Keratinocyte (primary cell): ENCODE measurements at regions not wholly inside any gene's neighbourhood (a gene's known extent, or its start where the extent isn't known, plus 50 kb on each side); places are given as distances from the start of the nearest gene placed in this dataset.

Experiments used
- DNase-seq: peaks from one replicate; pipeline ENCODE4 v3.0.0-alpha.2; 2011; ENCODE audit warnings: low read depth, missing footprints, low spot score
- FAIRE-seq: peaks from 2 replicates; lab custom pipeline; 2011; peaks lifted over from hg19 to GRCh38; lab: Jason Lieb, UNC
- H2AFZ ChIP-seq: 2 replicates; pipeline ENCODE4 v1.6.0; 2012; ENCODE audit warnings: low read length, control low read depth, inconsistent platforms; ENCODE audit not compliant: control insufficient read depth
- H3K27ac ChIP-seq: 2 replicates; pipeline ENCODE4 v1.5.1; 2011; ENCODE audit warnings: low read length; ENCODE audit not compliant: control insufficient read depth, insufficient read depth
- H3K27me3 ChIP-seq: 3 replicates; pipeline ENCODE4 v1.6.0; 2011; ENCODE audit warnings: low read length; ENCODE audit not compliant: control insufficient read depth, insufficient read depth; ENCODE audit errors: extremely low read depth
- H3K36me3 ChIP-seq, 2 experiments: 2 replicates in 1 of 2; 3 replicates in 1 of 2; pipeline ENCODE4 v1.5.1; 2011; ENCODE audit warnings: low read length in 2 of 2, mild to moderate bottlenecking in 1 of 2; ENCODE audit not compliant: control insufficient read depth in 2 of 2, insufficient read depth in 2 of 2; ENCODE audit errors: extremely low read depth in 1 of 2
- H3K4me1 ChIP-seq: 3 replicates; pipeline ENCODE4 v1.5.1; 2011; ENCODE audit warnings: low read length; ENCODE audit not compliant: control insufficient read depth, insufficient read depth; ENCODE audit errors: extremely low read depth
- H3K4me2 ChIP-seq: 3 replicates; pipeline ENCODE4 v1.6.0; 2011; ENCODE audit warnings: low read depth, low read length; ENCODE audit not compliant: control insufficient read depth, insufficient read depth; ENCODE audit errors: extremely low read depth
- H3K4me3 ChIP-seq, 3 experiments: fragments of 200-600 bp in 1 of 3; sonication (generic) in 1 of 3; 2 replicates in 2 of 3; 3 replicates in 1 of 3; pipeline ENCODE4 v1.5.1; 2011 to 2016; ENCODE audit warnings: low read length in 3 of 3, mild to moderate bottlenecking in 3 of 3, control low read depth in 2 of 3, inconsistent platforms in 1 of 3, low read depth in 1 of 3, mixed read lengths in 1 of 3, mixed run types in 1 of 3, moderate library complexity in 1 of 3; ENCODE audit not compliant: control insufficient read depth in 2 of 3, insufficient read depth in 2 of 3; ENCODE audit errors: extremely low read depth in 1 of 3
- H3K79me2 ChIP-seq: 2 replicates; pipeline ENCODE4 v1.6.0; 2012; ENCODE audit warnings: low read length; ENCODE audit not compliant: control insufficient read depth, insufficient read depth
- H3K9ac ChIP-seq: 3 replicates; pipeline ENCODE4 v1.6.0; 2011; ENCODE audit warnings: low read length; ENCODE audit not compliant: control insufficient read depth, insufficient read depth; ENCODE audit errors: extremely low read depth
- H3K9me1 ChIP-seq: 3 replicates; pipeline ENCODE4 v1.6.0; 2011; ENCODE audit warnings: low read length; ENCODE audit not compliant: control insufficient read depth, insufficient read depth; ENCODE audit errors: extremely low read depth
- H3K9me3 ChIP-seq: 2 replicates; pipeline ENCODE4 v1.5.1; 2012; ENCODE audit warnings: low read depth, low read length; ENCODE audit not compliant: control insufficient read depth
- H4K20me1 ChIP-seq: 3 replicates; pipeline ENCODE4 v1.6.0; 2011; ENCODE audit warnings: low read length; ENCODE audit not compliant: control insufficient read depth, insufficient read depth; ENCODE audit errors: extremely low read depth
- CTCF ChIP-seq, 3 experiments: IDR thresholded peaks in 1 of 3; conservative IDR thresholded peaks in 1 of 3; optimal IDR thresholded peaks in 1 of 3; 2 replicates in 2 of 3; 3 replicates in 1 of 3; pipeline versions ENCODE3 to v1.5.1; 2011; ENCODE audit warnings: low read length in 3 of 3, mild to moderate bottlenecking in 3 of 3, moderate library complexity in 2 of 3, control low read depth in 1 of 3, inconsistent platforms in 1 of 3; ENCODE audit not compliant: insufficient read depth in 2 of 3; ENCODE audit errors: extremely low read depth in 1 of 3
- EZH2 ChIP-seq: IDR thresholded peaks from one replicate; pipeline ENCODE4 v1.6.1; 2012; ENCODE audit warnings: inconsistent platforms, mild to moderate bottlenecking, low read length, moderate library complexity
- dilution Hi-C: fragments of 300-500 bp; cut with MboI; formaldehyde crosslinking; loops from one replicate; pipeline ENCODE4 v1.7.0; 2020; ENCODE audit warnings: low sequenced_read_pairs; ENCODE audit not compliant: extremely low pct_ligation_motif_present

- H2AFZ ChIP-seq, result no peak overlapping the region
- dilution Hi-C loops, result no loop called here
- FAIRE-seq, result no peak
Measured at GRCh38 chr7:124429923-124430322, 335.7 kb downstream of the GPR37 start.

DNA sequence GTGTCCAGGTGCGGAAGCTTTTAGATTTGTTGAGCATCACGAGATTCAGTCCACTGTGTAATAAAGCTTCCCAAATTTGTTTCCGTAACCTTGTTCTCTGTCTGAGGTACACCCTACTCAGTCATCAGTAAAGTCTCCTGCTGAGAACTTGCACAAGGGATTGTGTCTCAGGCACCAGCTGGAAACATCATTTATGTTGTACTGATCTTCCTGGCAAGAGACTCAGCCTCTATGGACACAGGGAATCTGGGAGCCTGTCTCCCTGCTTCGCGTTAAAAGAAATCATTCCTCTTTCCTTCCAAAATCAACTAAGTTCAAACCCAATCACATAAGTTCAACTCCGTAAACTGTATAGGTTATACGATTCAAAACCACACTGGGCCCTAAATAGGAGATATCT lies 336.8 kb downstream of the GPR37 start:
- FAIRE-seq (no peak), DNase-seq (no peak)
- Histone ChIP-seq H3K9me1 (no peaks in the 10 kb centered on the region), H3K27me3 (no peaks in the 10 kb centered on the region), H2AFZ (no peak overlapping the region), H3K9me3 (no peaks in the 10 kb centered on the region), H4K20me1 (no peaks in the 10 kb centered on the region), H3K4me3 (no peak overlapping the region), H3K4me2 (no peak overlapping the region), H3K9ac (no peak overlapping the region), H3K27ac (no peak overlapping the region), H3K36me3 (no peaks in the 10 kb centered on the region), H3K4me1 (no peaks in the 10 kb centered on the region), H3K79me2 (no peaks in the 10 kb centered on the region)
- TF ChIP-seq CTCF (optimal IDR thresholded peaks at IDR 0.05 in 1 of 3, IDR thresholded peaks at IDR 0.05 in 1 of 3, conservative IDR thresholded peaks at IDR 0.05 in 1 of 3; ENCODE audit: extremely low read depth in 1 of 3, insufficient read depth in 2 of 3, low read length in 3 of 3), result no peak
- TF ChIP-seq EZH2, result no peak
- dilution Hi-C loops, result no loop called here

More at GRCh38 chr7:124429923-124430322, 335.7 kb downstream of the GPR37 start:
- Histone ChIP-seq H3K9ac (no peak overlapping the region), H3K4me2 (no peak overlapping the region), H3K4me3 (no peak overlapping the region), H3K79me2 (no peaks in the 10 kb centered on the region), H3K9me1 (no peaks in the 10 kb centered on the region), H3K27me3 (no peaks in the 10 kb centered on the region), H3K36me3 (no peaks in the 10 kb centered on the region), H3K27ac (no peak overlapping the region), H3K9me3 (no peaks in the 10 kb centered on the region), H4K20me1 (no peaks in the 10 kb centered on the region), H3K4me1 (no peaks in the 10 kb centered on the region)
- TF ChIP-seq CTCF (optimal IDR thresholded peaks at IDR 0.05 in 1 of 3, IDR thresholded peaks at IDR 0.05 in 1 of 3, conservative IDR thresholded peaks at IDR 0.05 in 1 of 3; ENCODE audit: extremely low read depth in 1 of 3, insufficient read depth in 2 of 3, low read length in 3 of 3), result no peak
- no peak for TF ChIP-seq EZH2
- DNase-seq, result no peak
